Stimulated activated CD4-positive, alpha-beta T cell treated with anti-CD3 and anti-CD28 coated beads, Interleukin-15, amount 100 ng/mL, for 48 hours (primary cell): ENCODE measurements at regions not wholly inside any gene's neighbourhood (a gene's known extent, or its start where the extent isn't known, plus 50 kb on each side); places are given as distances from the start of the nearest gene placed in this dataset.
"Not testable (repeated sequence)": the region's sequence is repeated elsewhere in the genome, so short reads cannot be mapped to it uniquely, and the experiment has no call there.

Source experiments
- DNase-seq, 2 donors: peaks; one replicate each; pipeline ENCODE4 v3.0.0-alpha.2; 2020; ENCODE audit warnings: low read depth in 2 of 2

DNA sequence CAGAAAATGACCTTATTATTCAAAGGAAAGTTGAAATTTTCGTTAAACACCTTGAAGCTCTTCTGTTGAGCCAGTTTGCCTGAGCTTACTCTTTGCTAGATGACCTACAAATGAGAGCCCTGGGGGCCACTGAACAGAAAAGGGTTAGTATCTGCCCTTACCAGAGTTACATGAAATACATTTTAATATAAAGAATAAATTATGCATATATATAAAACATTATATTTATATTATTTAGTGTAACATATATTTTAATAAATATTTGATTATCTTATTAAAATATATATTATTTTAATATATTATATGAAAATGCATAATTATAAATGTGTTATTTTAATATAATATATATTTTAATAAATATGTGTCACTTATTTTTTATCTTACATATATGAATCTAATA lies 628.4 kb upstream of the TPK1 start:
- DNase-seq = no peak

DNA sequence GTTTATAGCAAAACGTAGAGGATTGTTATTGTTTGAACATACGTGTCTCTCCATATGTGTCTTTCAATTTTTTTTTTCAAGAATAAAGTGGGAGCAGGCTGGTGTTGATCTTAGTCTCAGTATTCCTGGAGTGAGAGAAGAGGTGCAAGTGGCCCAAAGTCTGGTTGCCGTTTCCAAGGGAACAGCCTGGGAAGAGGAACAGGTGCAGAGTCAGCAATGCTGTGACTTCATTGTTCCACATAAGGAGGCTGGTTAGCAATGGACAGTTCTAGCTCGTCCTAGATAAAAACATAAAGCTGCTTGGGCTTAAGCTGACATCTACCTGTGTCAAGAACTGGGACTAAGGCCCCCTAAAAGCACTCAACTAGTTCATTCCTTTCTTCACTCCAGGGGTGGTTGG lies 626.6 kb upstream of the TPK1 start:
- no peak for DNase-seq

DNA sequence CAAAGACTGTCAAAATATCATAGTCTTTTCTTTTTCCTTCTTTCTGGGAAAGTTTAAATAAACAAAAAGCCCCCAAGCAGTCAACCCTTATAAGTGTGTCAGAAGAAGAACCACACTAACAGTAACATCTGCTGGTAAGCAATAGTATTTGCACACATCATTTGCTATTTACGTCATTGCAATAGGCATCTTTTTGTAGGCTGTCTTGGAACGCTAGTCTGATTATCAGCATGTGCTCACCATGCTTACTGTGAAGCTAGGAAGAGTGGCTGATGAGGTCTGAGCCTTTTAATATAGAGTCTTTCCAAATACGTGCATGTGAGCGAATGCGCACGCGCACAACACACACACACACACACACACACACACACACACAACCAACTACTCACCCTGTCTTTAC lies 599.0 kb upstream of the TPK1 start:
- DNase-seq = no peak

DNA sequence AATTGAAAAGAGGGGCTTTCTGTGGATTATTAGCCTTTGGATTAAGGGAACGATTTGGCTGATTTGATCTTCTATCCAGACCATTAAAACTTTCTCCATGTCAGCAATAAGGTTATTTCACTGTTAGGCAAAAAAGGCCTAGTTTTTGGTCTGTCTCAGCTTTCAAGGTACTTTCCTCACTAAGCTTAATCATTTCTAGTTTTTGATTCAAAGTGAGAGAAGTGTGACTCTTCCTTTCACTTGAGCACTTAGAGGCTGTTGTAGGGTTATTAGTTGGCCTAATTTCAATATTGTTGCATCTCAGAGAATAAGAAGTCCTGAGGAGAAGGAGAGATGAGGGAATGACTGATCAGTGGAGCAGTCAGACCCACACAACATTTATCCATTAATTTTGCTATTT lies 596.0 kb upstream of the TPK1 start:
- no peak for DNase-seq

DNA sequence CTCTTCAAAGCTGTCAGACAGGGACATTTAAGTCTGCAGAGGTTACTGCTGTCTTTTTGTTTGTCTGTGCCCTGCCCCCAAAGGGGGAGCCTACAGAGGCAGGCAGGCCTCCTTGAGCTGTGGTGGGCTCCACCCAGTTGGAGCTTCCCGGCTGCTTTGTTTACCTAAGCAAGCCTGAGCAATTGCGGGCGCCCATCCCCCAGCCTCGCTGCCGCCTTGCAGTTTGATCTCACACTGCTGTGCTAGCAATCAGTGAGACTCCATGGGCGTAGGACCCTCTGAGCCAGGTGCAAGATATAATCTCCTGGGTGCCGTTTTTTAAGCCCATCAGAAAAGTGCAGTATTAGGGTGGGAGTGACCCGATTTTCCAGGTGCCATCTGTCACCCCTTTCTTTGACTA lies 582.6 kb upstream of the TPK1 start:
- not testable (repeated sequence) for DNase-seq

DNA sequence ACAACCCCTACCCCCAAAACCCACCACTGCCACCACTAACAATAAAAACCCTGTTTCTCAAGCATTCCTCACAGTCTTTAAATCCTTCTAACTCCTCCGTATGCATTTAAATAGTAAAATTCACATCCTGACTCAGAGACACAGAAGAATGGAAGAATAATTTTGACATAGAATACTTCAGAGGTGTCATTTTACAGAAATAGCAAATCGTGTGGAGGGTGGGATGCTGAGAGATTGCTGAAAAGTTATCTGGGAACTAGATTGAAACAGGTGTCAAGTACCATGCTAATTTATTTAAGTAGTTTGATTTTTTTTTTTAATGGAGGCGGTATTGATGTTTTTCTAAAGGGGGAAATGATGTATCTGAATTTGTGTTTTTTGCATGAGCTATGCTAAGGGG lies 575.2 kb upstream of the TPK1 start:
- DNase-seq = no peak

DNA sequence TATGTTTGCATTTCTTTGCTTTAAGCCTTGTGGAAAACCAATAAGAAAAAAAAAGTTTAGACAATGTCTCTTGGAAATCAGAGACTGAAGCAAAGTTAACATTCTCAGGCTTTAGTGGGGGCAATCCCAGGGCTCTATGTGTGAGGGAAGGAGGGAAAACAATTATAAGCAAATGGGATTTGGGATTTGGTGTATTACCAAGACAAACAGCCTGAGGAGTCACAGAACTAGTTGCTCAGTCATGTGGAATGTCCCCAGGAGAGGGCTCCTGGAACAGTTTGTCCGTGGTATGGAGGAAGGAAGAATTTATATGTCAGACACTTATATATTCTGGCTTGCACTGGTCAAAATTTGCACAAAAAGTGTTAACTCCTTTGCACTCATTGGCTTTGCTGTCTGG lies 562.9 kb upstream of the TPK1 start:
- no peak for DNase-seq

DNA sequence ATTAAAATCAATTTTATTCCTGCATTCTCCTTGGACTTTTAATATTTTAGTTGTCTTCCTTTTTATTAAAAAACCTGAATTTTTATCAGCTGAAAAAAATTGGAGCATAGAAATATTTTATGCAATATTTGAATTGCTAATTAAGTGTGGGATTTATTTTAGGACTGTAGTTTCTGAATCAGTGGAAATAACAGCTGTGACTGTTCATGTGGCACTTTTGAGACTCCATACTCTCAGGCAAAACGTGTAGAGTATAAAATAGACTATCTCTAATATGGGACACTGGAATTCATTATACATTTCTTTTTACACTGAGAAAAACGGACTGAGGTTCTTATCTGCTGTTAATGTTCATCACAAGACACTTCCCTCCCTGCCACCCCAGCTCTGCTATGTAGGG lies 558.3 kb upstream of the TPK1 start:
- DNase-seq = no peak

DNA sequence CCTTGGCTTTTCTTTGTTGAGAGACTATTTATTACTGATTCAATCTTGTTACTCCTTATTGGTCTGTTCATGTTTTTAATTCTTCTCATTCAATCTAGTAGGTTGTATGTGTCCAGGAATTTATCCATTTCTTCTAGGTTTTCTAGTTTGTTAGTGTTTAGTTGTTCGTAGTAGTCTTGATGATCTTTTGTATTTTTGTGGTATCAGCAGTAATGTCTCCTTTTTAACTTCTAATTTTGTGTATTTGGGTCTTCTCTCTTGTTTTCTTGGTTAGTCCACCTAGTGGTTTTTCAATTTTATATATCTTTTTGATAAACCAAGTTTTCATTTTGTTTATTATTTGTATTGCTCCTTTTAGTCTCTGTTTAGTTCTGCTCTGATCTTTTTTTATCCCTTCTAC lies 546.9 kb upstream of the TPK1 start:
- no peak for DNase-seq

DNA sequence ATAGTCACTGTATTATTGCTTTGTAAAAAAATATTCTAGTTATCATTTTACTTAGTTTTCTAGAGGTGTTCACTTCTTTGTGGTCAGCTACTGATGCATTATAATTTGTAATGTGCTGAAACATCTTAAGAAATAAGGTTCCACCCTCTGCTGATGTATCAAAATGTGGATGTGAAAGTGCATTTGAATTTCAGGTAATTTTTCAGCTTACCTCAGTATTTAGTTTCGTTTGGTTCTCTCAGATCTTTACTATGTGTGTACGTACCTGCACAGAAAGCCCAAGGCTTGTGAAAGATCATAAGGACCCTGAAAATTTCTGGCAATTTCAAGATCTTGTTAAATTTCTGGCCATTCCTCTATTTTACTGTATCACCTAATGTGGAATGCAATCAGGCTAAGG lies 542.3 kb upstream of the TPK1 start:
- DNase-seq = no peak

DNA sequence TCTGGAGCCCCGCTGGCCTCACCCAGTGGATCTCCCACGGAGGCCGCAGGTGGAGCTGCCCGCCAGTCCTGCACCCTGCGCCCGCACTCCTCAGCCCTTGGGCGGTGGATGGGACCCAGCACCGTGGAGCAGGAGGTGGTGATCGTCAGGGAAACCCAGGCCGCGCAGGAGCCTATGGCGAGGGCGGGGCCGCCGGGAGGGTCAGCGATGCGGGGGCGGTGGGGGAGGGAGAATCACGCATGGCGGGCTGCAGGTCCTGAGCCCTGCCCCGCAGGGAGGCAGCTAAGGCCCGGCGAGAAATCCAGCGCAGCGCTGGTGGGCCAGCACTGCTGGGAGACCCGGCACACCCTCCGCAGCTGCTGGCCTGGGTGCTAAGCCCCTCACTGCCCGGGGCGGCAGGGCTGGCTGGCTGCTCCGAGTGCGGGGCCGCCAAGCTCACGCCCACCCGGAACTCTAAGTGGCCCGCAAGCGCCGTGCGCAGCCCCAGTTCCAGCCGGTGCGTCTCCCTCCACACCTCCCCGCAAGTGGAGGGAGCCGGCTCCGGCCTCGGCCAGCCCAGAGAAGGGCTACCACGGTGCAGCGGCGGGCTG lies 524.8 kb upstream of the TPK1 start:
- no peak for DNase-seq

DNA sequence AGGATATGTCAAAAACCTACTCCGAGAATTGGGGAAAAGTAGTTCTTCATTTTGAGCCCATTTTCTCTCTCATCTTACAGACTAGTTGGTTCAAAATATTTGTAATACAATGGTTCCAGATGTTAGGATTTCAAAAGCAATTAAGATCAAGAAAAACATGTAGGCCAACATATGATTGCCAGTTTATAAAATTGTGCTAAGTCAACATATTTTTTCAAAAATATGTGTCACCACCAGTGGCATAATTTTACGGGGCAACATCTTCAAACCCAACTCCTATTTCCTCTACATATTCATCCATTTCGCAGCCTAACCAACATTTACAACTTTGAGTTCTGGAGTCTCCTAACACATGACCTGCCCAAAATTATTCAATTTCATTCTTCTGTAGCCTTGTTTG lies 514.5 kb upstream of the TPK1 start:
- DNase-seq = no peak

DNA sequence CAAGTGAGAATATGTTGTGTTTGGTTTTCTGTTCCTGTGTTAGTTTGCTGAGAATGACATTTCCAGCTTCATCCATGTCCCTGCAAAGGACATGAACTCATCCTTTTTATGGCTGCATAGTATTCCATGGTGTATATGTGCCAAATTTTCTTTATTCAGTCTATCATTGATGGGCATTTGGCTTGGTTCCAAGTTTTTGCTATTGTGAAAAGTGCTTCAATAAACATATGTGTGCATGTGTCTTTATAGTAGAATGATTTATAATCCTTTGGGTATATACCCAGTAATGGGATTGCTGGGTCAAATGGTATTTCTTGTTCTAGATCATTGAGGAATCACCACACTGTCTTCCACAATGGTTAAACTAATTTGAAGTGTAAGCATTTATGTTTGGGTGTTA lies 513.6 kb upstream of the TPK1 start:
- DNase-seq = not testable (repeated sequence)

DNA sequence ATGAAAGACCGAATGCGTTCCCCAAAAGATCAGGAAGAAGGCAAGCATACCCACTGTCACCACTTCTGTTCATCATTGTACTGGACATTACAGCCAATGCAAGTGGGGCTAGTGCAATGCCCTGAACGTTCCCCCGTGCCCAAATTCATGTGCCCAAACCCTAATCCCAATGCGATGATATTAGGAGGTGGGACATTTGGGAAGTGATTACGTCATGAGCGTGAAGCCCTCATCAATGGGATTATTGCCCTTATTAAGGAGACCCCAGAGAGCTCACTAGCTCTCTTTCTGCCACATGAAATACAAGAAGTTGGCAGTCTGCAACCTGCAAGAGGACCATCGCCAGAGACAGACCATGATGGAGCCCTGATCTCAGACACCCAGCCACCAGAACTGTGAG lies 511.4 kb upstream of the TPK1 start:
- DNase-seq = no peak

DNA sequence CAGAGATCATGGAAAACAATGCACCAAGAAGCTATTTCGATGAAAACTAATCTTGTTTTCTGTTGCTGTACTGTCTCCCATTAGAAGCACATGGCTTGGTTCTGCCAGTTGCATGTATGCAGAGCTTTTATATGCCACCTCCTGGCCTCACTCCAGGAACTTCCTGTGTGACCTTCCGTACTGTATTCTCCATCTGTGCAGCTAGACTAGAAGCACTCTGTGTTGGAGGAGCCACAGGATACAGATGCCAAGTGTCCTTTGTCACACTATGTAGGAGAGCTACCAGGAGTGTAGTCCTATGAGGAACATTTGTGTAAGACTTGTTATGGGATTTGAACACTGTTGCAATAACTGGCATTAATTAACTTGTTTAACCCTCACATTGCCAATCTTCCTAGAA lies 503.5 kb upstream of the TPK1 start:
- no peak for DNase-seq

DNA sequence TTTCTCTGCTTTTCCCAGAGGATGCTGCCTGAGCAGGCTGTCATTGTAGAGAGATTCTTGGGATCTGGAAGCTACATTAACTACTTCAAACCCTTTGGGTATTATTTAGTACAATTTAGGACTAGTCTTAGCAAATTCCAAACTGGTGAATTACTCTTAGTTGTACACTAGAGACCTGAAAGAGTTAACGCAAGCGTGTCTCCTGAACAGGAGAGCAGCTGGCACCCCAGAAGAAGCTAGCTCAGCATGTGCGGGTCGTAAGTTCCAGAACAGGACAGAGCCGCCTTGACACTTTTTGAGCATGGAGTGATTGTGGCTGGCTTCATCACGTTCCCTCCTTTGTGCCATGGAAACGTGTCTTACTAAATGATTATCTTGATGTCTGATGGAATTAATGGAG lies 495.7 kb upstream of the TPK1 start:
- no peak for DNase-seq

DNA sequence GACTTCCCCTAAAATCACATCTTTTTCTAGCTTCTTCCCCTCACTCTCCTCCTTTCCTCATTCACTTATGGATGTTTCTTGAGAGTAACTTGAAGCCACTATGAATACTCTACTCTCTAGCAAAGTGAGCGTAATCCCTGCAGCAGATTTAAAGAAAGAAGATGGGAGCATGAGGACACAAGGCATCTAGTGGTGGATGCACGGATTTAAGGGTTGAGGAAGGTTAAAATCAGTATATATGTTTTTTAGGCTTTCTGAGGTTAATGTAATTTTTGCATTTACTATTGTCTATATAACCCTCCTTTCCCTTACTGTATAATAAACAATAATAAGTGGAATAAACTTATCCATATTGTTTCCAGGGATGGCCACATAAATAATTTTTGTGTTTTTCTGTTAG lies 495.2 kb upstream of the TPK1 start:
- DNase-seq = no peak

DNA sequence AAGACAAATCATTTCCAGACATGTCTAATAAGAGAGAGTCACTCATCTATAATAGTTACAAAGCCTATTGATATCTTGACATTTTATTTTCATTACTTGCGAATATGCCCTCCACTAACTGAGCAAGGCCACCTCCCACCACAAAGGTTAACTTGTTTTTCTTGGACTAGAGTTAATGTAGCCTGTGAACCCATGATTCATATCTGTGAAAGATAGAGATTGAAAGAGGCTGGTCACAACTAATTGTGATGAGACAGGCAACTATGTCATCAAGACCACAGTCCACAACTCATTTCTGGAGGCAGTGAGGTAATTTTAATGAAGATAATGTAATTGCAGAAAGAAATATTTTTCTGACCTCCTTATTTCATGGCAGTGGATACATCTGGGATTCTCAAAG lies 491.8 kb upstream of the TPK1 start:
- DNase-seq = no peak

DNA sequence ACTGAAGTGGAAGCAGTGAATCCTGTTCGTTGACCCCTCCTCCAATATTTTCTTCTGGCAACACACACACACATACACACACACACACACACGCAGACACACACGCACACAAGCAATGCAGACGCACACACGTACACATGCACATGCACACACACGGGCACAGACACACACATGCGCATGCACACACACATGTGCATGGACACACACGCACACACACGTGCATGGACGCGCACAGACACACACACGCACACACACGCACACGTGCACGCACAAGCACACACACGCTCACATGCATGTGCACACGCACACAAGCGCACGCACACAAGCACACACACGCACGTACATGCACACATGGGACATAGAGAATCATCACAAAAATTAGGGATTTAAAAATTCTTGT lies 488.2 kb upstream of the TPK1 start:
- DNase-seq = no peak

DNA sequence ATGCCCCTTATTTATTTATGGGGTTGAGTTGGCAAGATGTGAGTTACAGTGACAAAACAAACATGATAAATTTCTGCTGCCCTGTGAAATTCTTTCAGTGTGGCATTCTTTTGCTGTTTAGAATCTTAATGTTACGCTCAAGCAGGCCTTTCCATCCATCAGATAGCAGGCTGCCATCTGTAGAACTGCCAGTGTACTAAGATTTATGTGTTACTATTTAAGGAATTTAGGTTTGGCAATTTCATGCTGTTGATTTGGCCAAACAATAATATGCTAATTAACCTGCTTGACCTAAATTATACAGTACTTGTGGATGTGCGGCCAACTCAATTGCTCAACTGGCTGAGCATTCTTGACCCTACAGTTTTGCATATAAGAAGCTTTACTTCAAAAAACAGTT lies 477.7 kb upstream of the TPK1 start:
- no peak for DNase-seq

DNA sequence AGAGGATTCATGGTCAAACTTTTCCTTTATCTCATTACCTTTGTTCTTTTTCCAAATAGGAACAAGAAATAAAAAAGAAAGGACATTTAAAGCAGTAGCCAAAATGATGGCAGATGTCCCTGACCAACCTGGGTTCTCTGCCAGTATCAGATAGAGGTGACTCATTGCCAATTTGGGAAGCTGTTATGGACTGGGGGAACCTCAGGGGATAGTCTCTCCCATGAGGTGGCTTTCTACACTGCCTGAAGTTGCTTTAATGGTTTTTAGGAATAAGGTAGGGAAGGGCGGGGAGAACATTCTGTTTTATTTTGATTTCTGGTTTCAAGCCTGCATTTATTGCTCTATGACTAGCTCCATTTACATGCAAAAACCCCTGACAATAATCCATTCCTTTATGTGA lies 457.9 kb upstream of the TPK1 start:
- no peak for DNase-seq

DNA sequence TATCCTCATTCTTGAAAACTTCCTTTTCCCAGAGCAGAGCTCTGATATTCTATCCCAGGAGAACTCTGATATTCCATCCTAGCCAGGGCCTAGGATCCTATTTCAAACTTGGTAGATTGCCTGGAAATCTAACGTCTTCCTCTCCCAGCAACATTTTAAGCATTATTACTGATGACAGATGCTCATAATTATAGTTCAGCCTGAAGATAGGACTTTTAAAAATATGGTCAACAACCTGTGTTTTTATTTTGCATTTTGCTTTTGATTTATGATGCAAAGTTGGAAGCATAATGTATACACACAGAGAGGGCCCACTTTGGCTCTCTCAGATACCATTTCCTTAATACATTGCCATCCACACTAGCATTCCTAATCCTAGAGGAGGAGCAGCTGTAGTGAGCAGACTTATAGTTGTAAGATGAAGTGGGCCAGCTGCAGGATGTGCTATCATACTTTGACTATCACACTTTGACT lies 457.4 kb upstream of the TPK1 start:
- DNase-seq = no peak

DNA sequence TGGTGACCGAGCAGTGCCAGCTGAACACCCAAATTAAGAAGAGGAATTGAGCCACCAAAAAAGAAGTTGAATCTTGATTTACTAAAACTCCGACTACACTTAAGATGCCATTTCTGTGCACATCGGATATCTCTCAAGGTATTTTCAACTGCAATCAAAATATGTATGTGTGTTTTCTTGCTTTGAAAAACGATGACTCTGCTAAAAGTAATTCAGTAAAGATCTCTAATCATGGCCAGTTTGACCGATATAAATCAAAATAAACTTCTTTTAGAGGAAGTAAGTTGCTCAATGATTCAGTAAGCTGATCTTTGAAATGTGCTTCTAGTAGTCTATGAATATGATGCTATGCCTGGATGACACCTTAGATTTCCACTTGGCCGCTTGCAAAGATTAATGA lies 453.5 kb upstream of the TPK1 start:
- no peak for DNase-seq

DNA sequence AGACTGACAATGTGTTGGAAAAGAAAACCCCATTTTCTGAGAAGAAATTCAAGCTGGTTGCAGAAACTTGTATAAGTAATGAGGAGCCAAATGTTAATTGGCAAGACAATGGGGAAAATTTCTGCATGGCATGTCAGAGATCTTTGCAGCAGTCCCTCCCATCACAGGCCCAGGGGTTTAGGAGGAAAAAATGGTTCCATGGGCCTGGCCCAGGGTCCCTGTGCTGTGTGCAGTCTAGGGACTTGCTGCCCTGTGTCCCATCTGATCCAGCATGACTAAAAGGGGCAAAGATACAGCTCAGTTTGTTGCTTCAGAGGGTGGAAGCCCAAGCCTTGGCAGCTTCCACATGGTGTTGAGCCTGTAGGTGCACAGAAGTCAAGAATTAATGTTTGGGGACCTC lies 440.3 kb upstream of the TPK1 start:
- DNase-seq = no peak
